Gastrocnemius medialis (tissue), 4 donors: ENCODE measurements at regions not wholly inside any gene's neighbourhood (a gene's known extent, or its start where the extent isn't known, plus 50 kb on each side); places are given as distances from the start of the nearest gene placed in this dataset.

Source experiments
- POLR2A ChIP-seq, 2 donors: fragments of 450-650 bp; IDR thresholded peaks; one replicate each; pipeline ENCODE4 v1.6.1; 2017; ENCODE audit warnings: antibody characterized with exemption in 2 of 2, mild to moderate bottlenecking in 2 of 2, moderate library complexity in 2 of 2
- TF ChIP-seq, protein P1 (sequence below), 5 experiments: fragments of 450-650 bp in 3 of 5; fragments of 200-600 bp in 2 of 5; sonication (generic) in 2 of 5; IDR thresholded peaks in 4 of 5; conservative IDR thresholded peaks in 1 of 5; 1 replicate in 4 of 5; 2 replicates in 1 of 5; pipeline ENCODE4 v1.5.1; 2016 to 2019; ENCODE audit warnings: antibody characterized with exemption in 5 of 5, mild to moderate bottlenecking in 3 of 5, moderate library complexity in 3 of 5

DNA sequence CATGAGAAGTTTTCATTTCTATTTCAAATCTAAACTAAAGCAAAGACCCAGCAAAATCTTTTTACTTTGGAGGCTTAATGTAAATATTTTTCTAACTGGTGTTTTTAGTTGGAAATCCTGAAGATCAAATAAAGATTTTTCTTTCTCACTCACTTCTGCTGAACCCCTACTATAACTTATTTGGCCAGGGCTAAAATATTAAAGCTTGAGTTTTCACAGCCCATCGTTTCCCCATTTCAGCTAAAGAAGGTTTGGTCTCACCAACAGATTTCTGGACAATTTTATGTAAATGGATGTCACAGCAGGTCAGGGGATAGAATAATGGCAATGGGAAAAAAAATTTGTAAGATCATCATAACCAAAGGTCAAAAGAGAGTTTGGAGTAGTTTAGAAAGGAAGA is 92.7 kb upstream of the DCN start:
- TF ChIP-seq, protein P1, sequence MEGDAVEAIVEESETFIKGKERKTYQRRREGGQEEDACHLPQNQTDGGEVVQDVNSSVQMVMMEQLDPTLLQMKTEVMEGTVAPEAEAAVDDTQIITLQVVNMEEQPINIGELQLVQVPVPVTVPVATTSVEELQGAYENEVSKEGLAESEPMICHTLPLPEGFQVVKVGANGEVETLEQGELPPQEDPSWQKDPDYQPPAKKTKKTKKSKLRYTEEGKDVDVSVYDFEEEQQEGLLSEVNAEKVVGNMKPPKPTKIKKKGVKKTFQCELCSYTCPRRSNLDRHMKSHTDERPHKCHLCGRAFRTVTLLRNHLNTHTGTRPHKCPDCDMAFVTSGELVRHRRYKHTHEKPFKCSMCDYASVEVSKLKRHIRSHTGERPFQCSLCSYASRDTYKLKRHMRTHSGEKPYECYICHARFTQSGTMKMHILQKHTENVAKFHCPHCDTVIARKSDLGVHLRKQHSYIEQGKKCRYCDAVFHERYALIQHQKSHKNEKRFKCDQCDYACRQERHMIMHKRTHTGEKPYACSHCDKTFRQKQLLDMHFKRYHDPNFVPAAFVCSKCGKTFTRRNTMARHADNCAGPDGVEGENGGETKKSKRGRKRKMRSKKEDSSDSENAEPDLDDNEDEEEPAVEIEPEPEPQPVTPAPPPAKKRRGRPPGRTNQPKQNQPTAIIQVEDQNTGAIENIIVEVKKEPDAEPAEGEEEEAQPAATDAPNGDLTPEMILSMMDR (IDR thresholded peaks at IDR 0.05 in 4 of 5, conservative IDR thresholded peaks at IDR 0.05 in 1 of 5) = no peak
- no peak for TF ChIP-seq POLR2A (IDR thresholded peaks at IDR 0.05)
